OCI-LY7 (cell line): ENCODE measurements at regions not wholly inside any gene's neighbourhood (a gene's known extent, or its start where the extent isn't known, plus 50 kb on each side); places are given as distances from the start of the nearest gene placed in this dataset.

ENCODE experiments used
- CTCF ChIP-seq: fragments of 200-600 bp; sonication (generic); conservative IDR thresholded peaks from 2 replicates; pipeline ENCODE4 v1.5.1; 2014; ENCODE audit warnings: mild to moderate bottlenecking, antibody characterized with exemption, low read length, moderate library complexity, mixed read lengths
- EZH2phosphoT487 ChIP-seq: fragments of 200-600 bp; sonication (generic); IDR thresholded peaks from 2 replicates; pipeline ENCODE4 v1.6.1; 2018; ENCODE audit warnings: low read depth, borderline replicate concordance, mild to moderate bottlenecking, mixed run types, antibody characterized with exemption, low read length, moderate library complexity, mixed read lengths

DNA sequence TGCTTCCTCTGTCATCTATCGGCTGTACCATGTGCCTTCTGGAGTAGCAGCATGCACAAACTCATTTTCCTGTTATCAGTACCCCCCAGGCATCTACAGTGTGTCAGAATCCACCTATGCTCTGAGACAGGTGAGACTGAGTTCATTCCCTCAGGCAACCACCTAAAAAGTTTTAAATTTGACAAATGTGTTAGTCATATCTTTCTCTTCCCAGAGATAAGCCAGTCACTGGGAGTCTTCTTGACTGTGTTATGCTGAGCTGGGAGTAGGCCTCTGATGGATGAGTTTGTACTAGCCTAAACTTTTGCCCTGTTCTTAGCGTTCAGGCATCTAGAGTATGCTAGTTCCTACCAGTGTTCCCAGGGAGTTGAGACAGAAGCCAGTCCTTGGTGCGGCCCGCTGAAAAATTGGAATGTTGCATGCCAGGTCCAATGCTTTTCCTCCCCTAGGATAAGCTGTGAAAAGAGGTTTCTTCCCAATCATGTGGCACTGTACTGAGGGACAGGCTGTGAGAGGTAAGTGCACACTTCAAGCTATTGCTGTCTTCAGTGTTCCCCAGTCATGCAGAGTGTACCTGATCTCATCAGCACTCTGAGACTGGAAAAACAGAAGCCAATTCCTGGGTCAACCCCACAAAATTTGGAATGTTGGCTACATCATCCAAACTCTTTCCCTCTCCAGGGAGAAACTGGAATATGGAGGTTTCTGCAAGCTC lies 1202.3 kb downstream of the NCAM2 start:
- TF ChIP-seq CTCF, result no peak
- TF ChIP-seq EZH2phosphoT487, result no peak
